Spleen (tissue), 11 donors: ENCODE measurements at regions not wholly inside any gene's neighbourhood (a gene's known extent, or its start where the extent isn't known, plus 50 kb on each side); places are given as distances from the start of the nearest gene placed in this dataset.

Source experiments
- DNase-seq: peaks from one replicate; pipeline ENCODE4 v3.0.0-alpha.2; 2020
- H3K27ac ChIP-seq, 8 donors: fragments of 200-600 bp; sonication (generic) in 7 of 8; 1 replicate in 4 of 8; 2 replicates in 4 of 8; pipeline versions ENCODE4 v1.5.0 to v1.8.0; 2016 to 2021; ENCODE audit warnings: inconsistent platforms in 4 of 8, mild to moderate bottlenecking in 4 of 8, moderate library complexity in 1 of 8
- H3K27me3 ChIP-seq, 7 donors: fragments of 200-600 bp; sonication (generic) in 6 of 7; replicated peaks in 1 of 7; 1 replicate in 4 of 7; 2 replicates in 3 of 7; pipeline versions ENCODE4 v1.5.0 to v1.8.0; 2016 to 2021; ENCODE audit warnings: inconsistent platforms in 3 of 7, mild to moderate bottlenecking in 1 of 7
- H3K36me3 ChIP-seq, 6 donors: fragments of 200-600 bp; sonication (generic) in 5 of 6; 1 replicate in 4 of 6; 2 replicates in 2 of 6; pipeline versions ENCODE4 v1.5.0 to v1.8.0; 2016 to 2021; ENCODE audit warnings: inconsistent platforms in 2 of 6
- H3K4me1 ChIP-seq, 6 donors: fragments of 200-600 bp; sonication (generic) in 5 of 6; 1 replicate in 3 of 6; 2 replicates in 3 of 6; pipeline versions ENCODE4 v1.5.0 to v1.8.0; 2016 to 2021; ENCODE audit warnings: inconsistent platforms in 3 of 6
- H3K4me3 ChIP-seq, 8 donors: fragments of 200-600 bp; sonication (generic) in 7 of 8; 1 replicate in 4 of 8; 2 replicates in 4 of 8; pipeline versions ENCODE4 v1.5.0 to v1.8.0; 2016 to 2021; ENCODE audit warnings: inconsistent platforms in 4 of 8, mild to moderate bottlenecking in 4 of 8, moderate library complexity in 2 of 8
- H3K9me3 ChIP-seq, 8 donors: fragments of 200-600 bp; sonication (generic) in 7 of 8; 1 replicate in 4 of 8; 2 replicates in 4 of 8; pipeline versions ENCODE4 v1.5.0 to v1.8.0; 2016 to 2021; ENCODE audit warnings: inconsistent platforms in 4 of 8
- POLR2A ChIP-seq, 3 donors: fragments of 450-650 bp; IDR thresholded peaks; one replicate each; pipeline ENCODE4 v1.5.1; 2017; ENCODE audit warnings: antibody characterized with exemption in 3 of 3, mild to moderate bottlenecking in 1 of 3
- POLR2AphosphoS5 ChIP-seq, 3 donors: sonication (generic); formaldehyde crosslinking; IDR thresholded peaks; one replicate each; pipeline ENCODE4 v1.5.1; 2017; ENCODE audit warnings: antibody characterized with exemption in 3 of 3
- WGBS, 5 donors: extraction: QIAGEN DNeasy Blood & Tissue Kit in 3 of 5; methylation state at CpG; one replicate each; pipeline versions ENCODE4 v1.1.5 to v1.1.7; 2013 to 2018; 5-methylcytosine and 5-hydroxymethylcytosine counted together
- intact Hi-C: fragments of 100-400 bp; cut with DNase I; formaldehyde crosslinking; loops from one replicate; pipeline ENCODE4 v1.15.0; 2023; ENCODE audit warnings: low total_unique reads
- TF ChIP-seq, protein P1 (sequence below), 11 experiments: fragments of 200-600 bp in 7 of 11; fragments of 450-650 bp in 4 of 11; sonication (generic) in 4 of 11; IDR thresholded peaks in 8 of 11; conservative IDR thresholded peaks in 3 of 11; 1 replicate in 7 of 11; 2 replicates in 4 of 11; pipeline versions ENCODE4 v1.4.0 to v1.8.0; 2016 to 2021; ENCODE audit warnings: antibody characterized with exemption in 11 of 11, inconsistent platforms in 4 of 11, mild to moderate bottlenecking in 1 of 11
- donor health status: healthy with polysubstance abuse.
- donor health status: DM: no; HTN: no; CAD: no; lungs with moderate emphysema.
- donor health status: DM: no; HTN: no; CAD: no.
- donor health status: Bipolar disorder and iron deficiency.
- donor health status: healthy.
- donor health status: DM: no; HTN: no; CAD: no.
- donor health status: DM: yes; HTN: yes; CAD: no.

DNA sequence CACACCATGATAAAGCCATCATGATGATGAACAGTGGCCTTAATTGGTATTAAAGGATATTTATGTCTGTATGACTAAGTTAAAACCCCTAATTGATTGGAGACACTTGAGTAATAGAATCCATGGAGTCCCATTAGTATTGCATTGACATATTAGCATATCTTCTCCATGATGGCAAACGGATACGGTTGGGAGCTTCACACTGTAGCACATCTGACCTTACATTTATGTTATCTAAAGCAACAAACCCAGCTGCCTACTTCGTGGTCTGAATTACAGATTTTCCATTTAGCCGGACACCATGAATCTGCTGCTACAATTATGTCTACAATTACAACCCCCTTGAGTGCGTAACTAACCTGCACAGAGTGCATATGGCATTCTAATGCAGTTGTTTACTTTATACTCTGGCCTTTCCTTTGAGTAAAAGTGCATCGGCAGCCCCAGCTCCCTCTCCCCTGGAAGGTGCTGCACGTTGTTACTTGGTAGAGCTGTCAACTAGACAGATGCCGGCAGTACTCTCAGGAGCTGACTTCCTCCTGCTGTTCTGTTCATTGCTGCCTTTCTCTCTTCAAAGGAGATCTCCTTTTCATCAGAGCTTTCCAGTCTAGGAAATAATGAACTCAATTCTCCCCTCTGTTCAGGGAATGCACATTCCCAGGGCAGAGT, 92.1 kb downstream of the LRRC30 start:
- no peak for DNase-seq
- 46 to 54% (median 47%) methylated on average over 8 of the region's 8 CpGs for WGBS, 5 donors
- Histone ChIP-seq H3K36me3 (no peaks in the 10 kb centered on the region), H3K27ac (no peak overlapping the region), H3K27me3 (no peaks in the 10 kb centered on the region), H3K4me1 (peaks cover 2 to 21% (median 6%) of the 10 kb centered on the region in 6 donors), H3K4me3 (no peak overlapping the region), H3K9me3 (no peaks in the 10 kb centered on the region)
- intact Hi-C loops: no loop called here
- no peak for TF ChIP-seq POLR2A (IDR thresholded peaks at IDR 0.05)
- no peak for TF ChIP-seq POLR2AphosphoS5 (IDR thresholded peaks at IDR 0.05)
- TF ChIP-seq, protein P1, sequence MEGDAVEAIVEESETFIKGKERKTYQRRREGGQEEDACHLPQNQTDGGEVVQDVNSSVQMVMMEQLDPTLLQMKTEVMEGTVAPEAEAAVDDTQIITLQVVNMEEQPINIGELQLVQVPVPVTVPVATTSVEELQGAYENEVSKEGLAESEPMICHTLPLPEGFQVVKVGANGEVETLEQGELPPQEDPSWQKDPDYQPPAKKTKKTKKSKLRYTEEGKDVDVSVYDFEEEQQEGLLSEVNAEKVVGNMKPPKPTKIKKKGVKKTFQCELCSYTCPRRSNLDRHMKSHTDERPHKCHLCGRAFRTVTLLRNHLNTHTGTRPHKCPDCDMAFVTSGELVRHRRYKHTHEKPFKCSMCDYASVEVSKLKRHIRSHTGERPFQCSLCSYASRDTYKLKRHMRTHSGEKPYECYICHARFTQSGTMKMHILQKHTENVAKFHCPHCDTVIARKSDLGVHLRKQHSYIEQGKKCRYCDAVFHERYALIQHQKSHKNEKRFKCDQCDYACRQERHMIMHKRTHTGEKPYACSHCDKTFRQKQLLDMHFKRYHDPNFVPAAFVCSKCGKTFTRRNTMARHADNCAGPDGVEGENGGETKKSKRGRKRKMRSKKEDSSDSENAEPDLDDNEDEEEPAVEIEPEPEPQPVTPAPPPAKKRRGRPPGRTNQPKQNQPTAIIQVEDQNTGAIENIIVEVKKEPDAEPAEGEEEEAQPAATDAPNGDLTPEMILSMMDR (IDR thresholded peaks at IDR 0.05 in 8 of 11, conservative IDR thresholded peaks at IDR 0.05 in 3 of 11): no peak

DNA sequence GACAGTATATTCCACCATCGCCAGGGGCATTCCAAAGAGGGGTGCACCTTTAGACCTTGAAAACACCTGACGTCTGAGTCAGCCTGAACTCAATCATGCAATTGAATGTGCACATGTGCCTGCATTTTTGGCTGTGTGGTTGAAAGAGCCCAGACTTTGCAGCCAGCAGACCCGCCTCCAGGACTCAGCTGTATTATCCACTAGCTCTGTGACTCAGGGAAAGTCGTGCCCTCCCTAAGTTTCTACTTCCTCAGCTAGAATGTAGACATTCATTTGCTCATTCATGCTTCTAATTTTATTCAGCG, 94.2 kb downstream of the LRRC30 start:
- H3K36me3 ChIP-seq: no peaks in the 10 kb centered on the region
- no peaks in the 10 kb centered on the region for H3K9me3 ChIP-seq
- WGBS, 5 donors: 59 to 78% (median 64%) methylated on average over 5 of the region's 5 CpGs
- peak overlapping the region in 2 of 8 donors; percentile 20 to 43 for H3K27ac ChIP-seq
- TF ChIP-seq, protein P1 (IDR thresholded peaks at IDR 0.05 in 8 of 11, conservative IDR thresholded peaks at IDR 0.05 in 3 of 11): no peak
- TF ChIP-seq POLR2A (IDR thresholded peaks at IDR 0.05) (no peak), POLR2AphosphoS5 (IDR thresholded peaks at IDR 0.05) (no peak)
- no peaks in the 10 kb centered on the region for H3K27me3 ChIP-seq
- no peak for DNase-seq
- peaks cover 2 to 21% (median 6%) of the 10 kb centered on the region in 6 donors for H3K4me1 ChIP-seq
- no peak overlapping the region for H3K4me3 ChIP-seq
- intact Hi-C loops: no loop called here

DNA sequence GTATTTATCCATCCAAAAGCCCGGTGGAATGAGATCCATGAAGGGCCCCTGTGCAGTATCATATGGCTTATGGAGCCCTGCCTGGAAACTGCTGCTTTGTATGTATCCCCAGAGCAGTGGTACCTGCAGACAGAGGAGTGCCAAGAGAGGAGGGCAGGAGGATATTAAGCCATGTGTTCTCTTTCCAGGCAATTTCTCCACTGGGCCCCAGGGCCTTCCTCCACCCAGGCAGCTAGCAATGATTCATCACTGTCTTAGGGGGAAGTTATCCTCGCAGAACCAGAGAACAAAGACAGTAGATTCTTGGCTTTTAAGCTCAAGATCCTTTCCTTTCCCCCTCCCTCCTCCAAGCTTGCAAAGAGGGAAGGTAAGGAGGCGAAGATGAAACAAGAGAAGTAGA, 98.1 kb downstream of the LRRC30 start:
- Histone ChIP-seq H3K36me3 (no peaks in the 10 kb centered on the region), H3K4me3 (no peak overlapping the region), H3K27ac (no peak overlapping the region), H3K4me1 (peaks cover 0 to 14% (median 5%) of the 10 kb centered on the region in 6 donors), H3K27me3 (no peaks in the 10 kb centered on the region), H3K9me3 (no peaks in the 10 kb centered on the region)
- no peak for TF ChIP-seq POLR2AphosphoS5 (IDR thresholded peaks at IDR 0.05)
- TF ChIP-seq, protein P1 (IDR thresholded peaks at IDR 0.05 in 8 of 11, conservative IDR thresholded peaks at IDR 0.05 in 3 of 11): no peak
- no peak for TF ChIP-seq POLR2A (IDR thresholded peaks at IDR 0.05)
- intact Hi-C loops: no loop called here
- WGBS, 5 donors: 25 to 57% (median 45%) methylated on average over 3 of the region's 3 CpGs
- DNase-seq: no peak

DNA sequence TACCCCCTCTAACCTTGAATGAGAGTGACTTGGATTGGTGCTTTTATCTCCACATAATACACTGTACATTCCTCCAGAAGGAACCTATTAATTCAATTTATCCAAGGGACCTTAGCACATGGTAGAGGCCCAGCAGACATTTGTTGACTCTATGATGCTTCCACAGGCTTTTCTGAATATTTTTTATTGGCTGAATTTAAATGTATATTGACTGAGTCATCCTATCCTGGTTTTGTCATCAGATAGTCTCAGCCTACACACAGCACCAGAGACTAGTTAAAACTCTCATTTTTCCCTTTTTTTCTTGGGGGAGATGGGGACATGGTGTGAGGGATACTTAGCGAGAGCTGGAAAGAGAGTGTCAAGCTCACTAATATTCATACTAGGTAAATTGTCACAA, 101.6 kb downstream of the LRRC30 start:
- H3K9me3 ChIP-seq: no peaks in the 10 kb centered on the region
- intact Hi-C loops: no loop called here
- no peaks in the 10 kb centered on the region for H3K36me3 ChIP-seq
- 96 to 100% (median 100%) methylated on average over 1 of the region's 1 CpG for WGBS, 5 donors
- H3K4me3 ChIP-seq: no peak overlapping the region
- H3K27ac ChIP-seq: no peak overlapping the region
- no peak for DNase-seq
- no peaks in the 10 kb centered on the region for H3K4me1 ChIP-seq
- TF ChIP-seq, protein P1 (IDR thresholded peaks at IDR 0.05 in 8 of 11, conservative IDR thresholded peaks at IDR 0.05 in 3 of 11): no peak
- TF ChIP-seq POLR2AphosphoS5 (IDR thresholded peaks at IDR 0.05) (no peak), POLR2A (IDR thresholded peaks at IDR 0.05) (no peak)
- H3K27me3 ChIP-seq: no peaks in the 10 kb centered on the region
